ENCODE measurements at regions not wholly inside any gene's neighbourhood (a gene's known extent, or its start where the extent isn't known, plus 50 kb on each side); places are given as distances from the start of the nearest gene placed in this dataset.

DNA sequence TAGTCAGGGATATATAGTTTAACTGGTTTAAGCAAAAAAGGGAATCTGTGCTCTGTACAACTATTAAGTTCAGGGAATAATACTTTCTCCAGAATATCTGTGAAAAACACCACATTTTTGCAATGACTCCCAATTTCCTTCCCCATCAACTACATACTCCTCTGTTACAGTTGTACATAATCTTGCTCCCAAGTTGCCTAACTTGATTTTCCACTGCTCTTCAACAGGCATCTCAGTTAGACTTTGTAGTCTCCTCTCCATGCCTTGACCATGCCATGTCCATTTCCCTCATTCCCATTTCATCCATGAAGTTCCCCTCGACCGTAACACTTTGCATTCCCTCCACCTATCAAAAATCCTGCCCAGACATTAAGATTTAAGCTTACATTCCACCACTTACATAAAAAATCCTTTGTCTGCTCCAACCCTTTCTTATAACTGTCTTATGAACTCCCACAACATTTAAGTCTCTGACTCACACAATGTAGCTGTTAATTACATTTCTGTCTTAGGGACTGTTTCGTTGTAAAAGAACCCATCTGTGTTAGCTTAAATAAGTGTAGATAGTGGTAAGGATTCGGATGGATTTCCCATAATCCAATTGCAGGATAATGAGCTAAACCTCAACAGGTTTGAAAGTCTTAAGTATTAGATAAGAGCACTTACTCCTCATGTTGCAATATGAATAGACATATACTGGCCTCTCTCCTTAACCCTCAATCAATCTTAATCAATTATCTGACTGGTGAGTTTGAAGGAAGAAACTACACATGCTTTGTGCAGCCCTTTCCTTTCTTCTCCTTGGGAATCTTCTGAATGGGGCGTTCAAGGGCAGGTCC is 156.5 kb downstream of the PAWR start:
- H3K9me3 ChIP-seq (ENCODE audit: insufficient read depth, low read depth, low read length) = no peaks in the 10 kb centered on the region
- 88% methylated on average over 5 of the region's 5 CpGs for WGBS
- H3K36me3 ChIP-seq (ENCODE audit: insufficient read depth, low read length) = peaks cover 6% of the 10 kb centered on the region; the same call in 1 of the 2 replicates
- H3K4me3 ChIP-seq (ENCODE audit: low read length) = no peak overlapping the region
- H3K9ac ChIP-seq (ENCODE audit: low read depth, low read length) = no peak overlapping the region
- H3K4me1 ChIP-seq (ENCODE audit: insufficient read depth, low read length) = peaks cover 9% of the 10 kb centered on the region
- no peak overlapping the region for H3K27ac ChIP-seq (ENCODE audit: low read depth, low read length)
- no peaks in the 10 kb centered on the region for H3K27me3 ChIP-seq (ENCODE audit: insufficient read depth, low read length)

DNA sequence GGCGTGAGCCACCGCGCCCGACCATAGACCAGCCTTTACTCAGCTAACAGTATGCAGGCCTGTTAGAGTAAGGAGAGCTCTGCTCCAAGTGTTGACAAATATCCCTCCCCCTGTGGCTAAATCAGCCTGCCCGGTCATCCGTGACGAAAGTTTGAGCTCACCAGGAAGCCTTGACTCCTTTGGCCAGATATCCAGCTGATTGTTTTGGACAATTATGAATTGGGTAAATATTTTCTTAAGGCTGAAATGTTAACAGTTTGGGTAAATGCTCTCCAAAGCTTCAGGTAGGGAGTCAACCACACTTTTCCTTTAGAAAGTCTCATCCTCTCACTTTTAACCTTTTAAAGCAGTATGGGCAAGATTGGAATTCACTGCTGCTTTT is 157.9 kb downstream of the PAWR start:
- no peak overlapping the region for H3K9ac ChIP-seq (ENCODE audit: low read depth, low read length)
- H3K27ac ChIP-seq (ENCODE audit: low read depth, low read length) = no peak overlapping the region
- WGBS = 86% methylated on average over 7 of the region's 7 CpGs
- H3K4me1 ChIP-seq (ENCODE audit: insufficient read depth, low read length) = peaks cover 4% of the 10 kb centered on the region; the same call in 1 of the 2 replicates
- H3K9me3 ChIP-seq (ENCODE audit: insufficient read depth, low read depth, low read length) = no peaks in the 10 kb centered on the region
- peaks cover 4% of the 10 kb centered on the region; the same call in 1 of the 2 replicates for H3K36me3 ChIP-seq (ENCODE audit: insufficient read depth, low read length)
- no peaks in the 10 kb centered on the region for H3K27me3 ChIP-seq (ENCODE audit: insufficient read depth, low read length)
- H3K4me3 ChIP-seq (ENCODE audit: low read length) = no peak overlapping the region

DNA sequence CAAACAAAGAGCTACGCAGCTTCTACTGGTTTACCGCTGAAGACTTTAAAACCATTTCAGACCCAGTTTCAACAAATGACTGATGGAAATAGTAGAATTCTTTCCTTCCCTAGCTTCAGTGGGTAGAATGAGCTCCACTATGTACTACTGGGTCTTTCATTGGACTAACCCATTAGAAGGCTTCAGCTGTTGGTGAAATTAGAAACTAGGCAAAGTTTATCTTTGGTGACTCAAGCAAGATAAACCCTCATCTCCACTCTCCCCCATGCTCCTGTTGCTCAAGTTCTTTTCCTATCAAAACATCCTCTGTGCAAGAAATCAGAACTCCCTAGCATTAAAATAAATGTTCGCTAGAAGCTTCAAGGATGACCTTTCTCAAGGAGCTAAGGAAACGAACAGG is 159.2 kb downstream of the PAWR start:
- Histone ChIP-seq H3K4me1 (ENCODE audit: insufficient read depth, low read length) (0 out of 2 replicates have a peak, but pooled peaks cover 4% of the 10 kb centered on the region), H3K4me3 (ENCODE audit: low read length) (no peak overlapping the region), H3K9me3 (ENCODE audit: insufficient read depth, low read depth, low read length) (no peaks in the 10 kb centered on the region), H3K27ac (ENCODE audit: low read depth, low read length) (no peak overlapping the region), H3K36me3 (ENCODE audit: insufficient read depth, low read length) (no peaks in the 10 kb centered on the region), H3K27me3 (ENCODE audit: insufficient read depth, low read length) (no peaks in the 10 kb centered on the region), H3K9ac (ENCODE audit: low read depth, low read length) (no peak overlapping the region)
- 92% methylated on average over 4 of the region's 4 CpGs for WGBS

DNA sequence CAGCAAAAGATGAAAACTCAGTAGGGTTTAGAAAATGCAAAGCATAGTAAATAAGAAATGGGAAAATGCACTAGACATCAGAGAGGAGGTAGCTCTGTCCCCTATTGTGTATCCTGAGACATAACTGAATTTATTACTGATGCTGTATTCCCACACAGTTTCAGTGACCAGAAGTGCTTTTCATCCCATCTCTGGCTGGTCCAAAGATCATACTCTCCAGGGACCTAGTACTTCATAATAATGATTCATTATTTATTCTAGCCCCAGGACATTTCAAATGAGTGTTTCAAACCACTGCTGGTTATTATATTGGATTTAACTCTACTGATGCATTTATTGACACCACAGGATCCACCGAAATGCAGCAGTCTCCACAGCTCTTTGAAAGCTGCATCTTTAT is 163.3 kb downstream of the PAWR start:
- WGBS = 95% methylated on average over 1 of the region's 1 CpG
- peaks cover 20% of the 10 kb centered on the region for H3K4me1 ChIP-seq (ENCODE audit: insufficient read depth, low read length)
- no peak overlapping the region for H3K27ac ChIP-seq (ENCODE audit: low read depth, low read length)
- H3K4me3 ChIP-seq (ENCODE audit: low read length) = no peak overlapping the region
- no peaks in the 10 kb centered on the region for H3K36me3 ChIP-seq (ENCODE audit: insufficient read depth, low read length)
- no peaks in the 10 kb centered on the region for H3K27me3 ChIP-seq (ENCODE audit: insufficient read depth, low read length)
- no peaks in the 10 kb centered on the region for H3K9me3 ChIP-seq (ENCODE audit: insufficient read depth, low read depth, low read length)
- H3K9ac ChIP-seq (ENCODE audit: low read depth, low read length) = no peak overlapping the region

DNA sequence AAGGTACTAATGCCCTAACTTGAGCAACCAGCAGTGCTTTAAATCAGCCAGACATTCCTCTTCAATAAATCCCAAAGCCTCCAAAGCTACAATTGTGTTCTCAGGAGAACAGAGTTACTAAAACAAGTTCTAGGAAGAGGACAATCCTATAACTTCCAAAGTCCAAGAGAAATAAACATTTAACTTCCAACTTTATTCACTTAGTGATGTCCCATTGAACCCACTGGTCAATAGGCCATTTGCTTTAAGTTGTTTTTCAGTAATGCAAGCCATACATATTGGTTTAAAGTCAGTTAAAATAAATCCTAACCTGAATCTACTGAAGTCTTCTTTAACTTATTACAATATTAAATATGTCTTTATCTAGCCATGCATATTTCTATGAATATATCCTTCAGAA is 165.4 kb downstream of the PAWR start:
- Histone ChIP-seq H3K27ac (ENCODE audit: low read depth, low read length) (no peak overlapping the region), H3K27me3 (ENCODE audit: insufficient read depth, low read length) (no peaks in the 10 kb centered on the region), H3K36me3 (ENCODE audit: insufficient read depth, low read length) (no peaks in the 10 kb centered on the region), H3K4me1 (ENCODE audit: insufficient read depth, low read length) (peaks cover 32% of the 10 kb centered on the region), H3K9ac (ENCODE audit: low read depth, low read length) (no peak overlapping the region), H3K4me3 (ENCODE audit: low read length) (no peak overlapping the region), H3K9me3 (ENCODE audit: insufficient read depth, low read depth, low read length) (no peaks in the 10 kb centered on the region)

DNA sequence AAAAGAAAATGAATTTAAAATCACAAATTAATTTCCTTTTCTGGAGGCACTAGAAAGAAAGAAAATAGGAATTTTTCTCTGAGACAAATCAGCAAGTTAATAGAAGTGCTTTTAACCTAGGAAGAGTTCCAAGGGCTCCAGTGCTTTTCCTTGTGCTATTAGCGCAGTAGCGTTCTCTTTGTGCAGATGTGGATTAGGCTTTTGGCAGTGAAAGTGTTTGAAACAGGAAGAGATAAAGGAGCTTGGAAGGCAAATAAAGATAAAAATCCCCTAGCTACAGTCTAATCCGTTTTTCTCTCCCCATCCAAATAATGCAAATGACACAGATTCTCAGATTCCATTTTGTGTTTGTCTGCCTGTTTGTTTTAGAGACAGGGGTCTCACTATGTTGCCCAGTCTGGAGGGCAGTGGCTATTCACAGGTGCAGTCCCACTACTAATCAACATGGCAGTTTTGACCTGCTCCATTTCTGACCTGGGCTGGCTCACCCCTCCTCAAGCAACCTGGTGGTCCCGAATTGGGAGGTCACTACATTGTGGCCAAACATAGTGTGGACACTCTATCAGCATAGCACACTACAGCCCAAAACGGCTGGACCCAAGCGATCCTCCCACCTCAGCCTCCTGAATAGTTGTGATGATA is 166.1 kb downstream of the PAWR start:
- 88% methylated on average over 6 of the region's 6 CpGs for WGBS
- Histone ChIP-seq H3K27me3 (ENCODE audit: insufficient read depth, low read length) (no peaks in the 10 kb centered on the region), H3K4me3 (ENCODE audit: low read length) (no peak overlapping the region), H3K36me3 (ENCODE audit: insufficient read depth, low read length) (no peaks in the 10 kb centered on the region), H3K4me1 (ENCODE audit: insufficient read depth, low read length) (peaks cover 32% of the 10 kb centered on the region), H3K9ac (ENCODE audit: low read depth, low read length) (no peak overlapping the region), H3K27ac (ENCODE audit: low read depth, low read length) (no peak overlapping the region), H3K9me3 (ENCODE audit: insufficient read depth, low read depth, low read length) (no peaks in the 10 kb centered on the region)

DNA sequence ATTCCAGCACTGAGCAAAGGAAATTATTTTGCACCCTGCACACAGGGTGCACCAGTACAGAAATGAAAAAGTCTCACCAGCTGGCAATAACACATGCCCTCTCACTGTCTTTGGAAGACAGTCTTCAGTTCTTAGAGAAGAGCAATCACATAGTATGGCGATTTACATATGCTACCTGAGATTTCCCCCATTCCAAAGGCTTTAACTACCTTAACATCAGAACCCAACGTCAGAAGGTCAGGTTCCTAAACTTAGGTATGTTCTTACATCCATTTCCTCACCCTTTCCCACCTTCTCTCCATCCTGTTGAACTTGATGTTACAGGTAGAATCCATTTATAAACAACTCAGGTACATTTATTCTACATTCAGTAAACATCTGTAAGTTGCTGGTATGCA is 167.8 kb downstream of the PAWR start:
- Histone ChIP-seq H3K27ac (ENCODE audit: low read depth, low read length) (peak overlapping the region; percentile 4; the same call in 1 of the 2 replicates), H3K9ac (ENCODE audit: low read depth, low read length) (no peak overlapping the region), H3K4me1 (ENCODE audit: insufficient read depth, low read length) (peaks cover 32% of the 10 kb centered on the region), H3K27me3 (ENCODE audit: insufficient read depth, low read length) (no peaks in the 10 kb centered on the region), H3K36me3 (ENCODE audit: insufficient read depth, low read length) (no peaks in the 10 kb centered on the region), H3K9me3 (ENCODE audit: insufficient read depth, low read depth, low read length) (no peaks in the 10 kb centered on the region), H3K4me3 (ENCODE audit: low read length) (no peak overlapping the region)
- WGBS = 60% methylated on average over 2 of the region's 2 CpGs

DNA sequence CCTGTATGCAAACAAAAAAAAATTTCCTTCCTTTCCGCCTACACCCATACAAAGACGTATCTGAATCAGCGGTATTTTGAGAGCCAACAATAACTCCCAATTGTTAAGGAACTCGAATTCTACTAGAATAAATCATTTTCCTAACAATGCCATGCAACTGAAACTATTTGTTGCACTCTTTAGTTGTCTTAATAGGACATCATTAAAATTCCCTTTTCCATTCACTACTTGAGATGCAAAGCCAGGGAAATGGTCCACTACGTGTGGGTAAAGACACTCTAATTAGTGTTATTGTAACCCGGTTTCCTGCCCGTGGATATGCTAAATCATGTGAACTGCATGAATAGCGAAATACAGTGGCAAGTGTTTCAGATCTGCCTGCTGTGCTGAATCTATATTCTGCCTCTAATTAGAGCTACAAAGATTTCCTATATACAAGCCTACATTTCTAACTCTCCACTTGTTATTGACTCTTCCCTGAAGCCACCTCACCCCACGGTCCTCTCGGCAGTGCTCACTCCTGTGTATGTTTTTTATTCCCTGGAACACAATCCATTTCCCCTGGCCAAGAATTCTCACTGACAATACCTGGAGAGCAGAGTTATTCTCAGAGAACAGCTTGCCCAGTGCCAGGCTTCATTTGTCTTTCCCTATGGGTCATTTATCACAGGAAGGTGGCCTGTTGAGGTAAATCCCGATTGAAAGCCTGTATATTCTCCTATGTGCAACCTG is 168.3 kb downstream of the PAWR start:
- H3K27ac ChIP-seq (ENCODE audit: low read depth, low read length) = peak overlapping the region; percentile 4; the same call in 1 of the 2 replicates
- H3K9me3 ChIP-seq (ENCODE audit: insufficient read depth, low read depth, low read length) = no peaks in the 10 kb centered on the region
- no peaks in the 10 kb centered on the region for H3K36me3 ChIP-seq (ENCODE audit: insufficient read depth, low read length)
- H3K9ac ChIP-seq (ENCODE audit: low read depth, low read length) = no peak overlapping the region
- H3K4me1 ChIP-seq (ENCODE audit: insufficient read depth, low read length) = peaks cover 32% of the 10 kb centered on the region
- WGBS = 57% methylated on average over 11 of the region's 11 CpGs
- no peak overlapping the region for H3K4me3 ChIP-seq (ENCODE audit: low read length)
- H3K27me3 ChIP-seq (ENCODE audit: insufficient read depth, low read length) = no peaks in the 10 kb centered on the region

DNA sequence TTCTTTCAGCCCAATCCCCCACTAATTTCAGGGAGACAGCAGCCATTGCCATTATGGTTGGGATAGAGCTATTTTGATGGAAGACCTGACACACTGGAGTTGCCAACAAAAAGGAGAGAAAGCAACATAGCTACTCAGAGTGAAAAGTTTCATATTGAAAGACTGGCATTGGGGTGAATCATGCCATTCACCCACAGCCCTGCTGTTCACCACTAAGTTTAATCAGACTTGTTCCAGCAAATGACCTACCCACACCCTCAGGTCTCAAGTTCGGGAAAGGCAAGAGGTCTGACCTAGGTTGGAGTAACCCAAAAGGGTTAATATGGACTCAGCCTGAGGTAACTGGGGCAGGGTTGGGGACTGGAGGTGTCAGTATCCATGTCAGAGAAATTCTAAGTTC is 169.2 kb downstream of the PAWR start:
- H3K4me3 ChIP-seq (ENCODE audit: low read length) = no peak overlapping the region
- no peaks in the 10 kb centered on the region for H3K27me3 ChIP-seq (ENCODE audit: insufficient read depth, low read length)
- H3K36me3 ChIP-seq (ENCODE audit: insufficient read depth, low read length) = no peaks in the 10 kb centered on the region
- no peak overlapping the region for H3K9ac ChIP-seq (ENCODE audit: low read depth, low read length)
- WGBS = 79% methylated on average over 1 of the region's 1 CpG
- H3K9me3 ChIP-seq (ENCODE audit: insufficient read depth, low read depth, low read length) = no peaks in the 10 kb centered on the region
- peaks cover 32% of the 10 kb centered on the region for H3K4me1 ChIP-seq (ENCODE audit: insufficient read depth, low read length)
- no peak overlapping the region for H3K27ac ChIP-seq (ENCODE audit: low read depth, low read length)

DNA sequence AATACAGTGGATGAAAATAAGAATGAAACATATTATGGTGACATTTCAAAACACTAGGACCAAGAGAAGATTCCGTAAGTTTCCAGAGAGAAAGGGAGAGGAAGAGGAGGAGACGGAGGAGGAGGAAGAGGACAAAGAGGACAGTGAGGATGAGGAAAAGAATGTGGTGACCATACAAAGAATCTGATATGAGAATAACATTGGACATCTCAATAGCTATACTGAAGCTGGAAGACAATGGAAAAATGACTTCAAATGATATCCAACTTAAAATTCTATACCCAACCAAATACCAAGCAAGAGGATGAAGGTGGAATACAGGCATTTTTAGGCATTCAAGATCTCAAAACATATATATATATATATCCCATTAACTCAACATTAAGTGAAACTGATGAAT is 173.4 kb downstream of the PAWR start:
- WGBS = 96% methylated on average over 2 of the region's 2 CpGs

DNA sequence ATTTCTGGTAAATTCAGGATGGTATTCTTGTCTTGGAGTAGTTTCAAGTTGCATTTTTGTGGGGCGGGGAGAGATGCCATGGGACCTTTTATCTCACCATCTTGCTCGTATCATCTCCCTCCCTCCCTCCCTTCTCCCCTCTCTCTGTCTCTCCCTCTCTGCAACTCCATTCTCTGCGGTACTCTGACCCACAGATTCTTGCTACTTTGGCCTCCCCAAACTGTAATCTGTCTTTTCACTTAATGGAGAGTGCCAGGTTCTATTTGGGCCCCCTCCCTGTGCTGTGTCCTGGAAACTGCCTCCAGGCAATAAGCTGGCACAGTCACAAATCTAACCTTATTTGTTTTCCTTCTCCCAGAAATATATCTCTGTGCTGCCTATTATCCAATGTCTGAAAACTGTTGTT is 175.2 kb downstream of the PAWR start:
- no peaks in the 10 kb centered on the region for H3K27me3 ChIP-seq (ENCODE audit: insufficient read depth, low read length)
- WGBS = 87% methylated on average over 3 of the region's 3 CpGs
- H3K36me3 ChIP-seq (ENCODE audit: insufficient read depth, low read length) = no peaks in the 10 kb centered on the region
- no peak overlapping the region for H3K27ac ChIP-seq (ENCODE audit: low read depth, low read length)
- H3K4me3 ChIP-seq (ENCODE audit: low read length) = no peak overlapping the region
- no peaks in the 10 kb centered on the region for H3K9me3 ChIP-seq (ENCODE audit: insufficient read depth, low read depth, low read length)
- H3K4me1 ChIP-seq (ENCODE audit: insufficient read depth, low read length) = peaks cover 4% of the 10 kb centered on the region
- H3K9ac ChIP-seq (ENCODE audit: low read depth, low read length) = no peak overlapping the region

More for the DNA sequence above, 173.4 kb downstream of the PAWR start:
- Histone ChIP-seq H3K27ac (ENCODE audit: low read depth, low read length) (no peak overlapping the region), H3K9me3 (ENCODE audit: insufficient read depth, low read depth, low read length) (no peaks in the 10 kb centered on the region), H3K36me3 (ENCODE audit: insufficient read depth, low read length) (no peaks in the 10 kb centered on the region), H3K4me1 (ENCODE audit: insufficient read depth, low read length) (peaks cover 12% of the 10 kb centered on the region), H3K4me3 (ENCODE audit: low read length) (no peak overlapping the region), H3K9ac (ENCODE audit: low read depth, low read length) (no peak overlapping the region), H3K27me3 (ENCODE audit: insufficient read depth, low read length) (no peaks in the 10 kb centered on the region)
